ENCODE measurements at regions not wholly inside any gene's neighbourhood (a gene's known extent, or its start where the extent isn't known, plus 50 kb on each side); places are given as distances from the start of the nearest gene placed in this dataset.

DNA sequence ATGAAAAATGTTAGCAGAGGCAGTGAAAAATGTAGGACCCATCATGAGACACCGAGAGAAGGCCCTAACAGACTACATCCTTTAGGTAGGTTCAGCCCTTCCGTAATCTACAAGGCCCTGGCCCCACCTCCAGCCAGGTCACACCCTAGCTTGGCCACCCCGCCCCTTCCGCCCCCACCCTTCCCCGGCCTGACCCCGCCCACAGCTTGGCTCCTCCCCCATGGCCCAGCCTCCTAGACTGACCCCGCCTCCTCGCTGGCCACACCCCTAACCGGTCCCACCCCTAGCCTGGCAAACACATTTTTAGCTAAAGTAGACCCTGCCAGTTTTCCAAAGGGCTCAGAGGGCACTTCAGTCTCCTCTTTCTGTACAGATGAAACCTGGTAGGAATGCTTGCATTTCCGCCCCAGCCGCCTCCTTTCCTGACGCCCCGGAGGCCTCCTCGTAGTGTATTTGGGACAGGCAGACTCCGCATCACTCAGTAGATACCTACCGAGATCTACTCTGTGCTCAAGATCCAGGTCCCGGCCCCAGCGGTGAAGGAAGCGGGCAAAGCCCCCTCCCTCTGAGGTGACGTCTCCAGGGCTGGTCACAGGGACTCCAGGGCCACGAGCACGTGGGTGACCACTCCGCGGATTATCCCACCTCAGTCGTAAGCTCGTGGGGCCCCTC, 443.5 kb downstream of the PREX1 start:
- Histone ChIP-seq H4K20me1 (ENCODE audit: insufficient read depth, low read length) (no peaks in the 10 kb centered on the region), H3K4me1 (ENCODE audit: insufficient read depth, low read length) (no peaks in the 10 kb centered on the region), H3K79me2 (ENCODE audit: insufficient read depth, low read length) (no peaks in the 10 kb centered on the region), H3K9ac (ENCODE audit: low read depth, low read length) (no peak overlapping the region), H3K4me3 (ENCODE audit: low read depth in 1 of 2, low read length in 2 of 2) (no peak overlapping the region), H3K27ac (ENCODE audit: low read length) (no peak overlapping the region), H3K9me3 (ENCODE audit: insufficient read depth, low read length, severe bottlenecking) (no peaks in the 10 kb centered on the region), H2AFZ (ENCODE audit: low read depth, low read length) (no peak overlapping the region), H3K27me3 (ENCODE audit: insufficient read depth, low read length, poor library complexity) (no peaks in the 10 kb centered on the region), H3K4me2 (ENCODE audit: insufficient read depth, low read length) (no peak overlapping the region), H3K36me3 (ENCODE audit: insufficient read depth, low read length) (no peaks in the 10 kb centered on the region)
- DNase-seq, result peak; percentile 39
- ATAC-seq (ENCODE audit: insufficient read depth, low read depth), result peak; percentile 52; the same call in 2 of the 3 replicates
- TF ChIP-seq, protein P1, sequence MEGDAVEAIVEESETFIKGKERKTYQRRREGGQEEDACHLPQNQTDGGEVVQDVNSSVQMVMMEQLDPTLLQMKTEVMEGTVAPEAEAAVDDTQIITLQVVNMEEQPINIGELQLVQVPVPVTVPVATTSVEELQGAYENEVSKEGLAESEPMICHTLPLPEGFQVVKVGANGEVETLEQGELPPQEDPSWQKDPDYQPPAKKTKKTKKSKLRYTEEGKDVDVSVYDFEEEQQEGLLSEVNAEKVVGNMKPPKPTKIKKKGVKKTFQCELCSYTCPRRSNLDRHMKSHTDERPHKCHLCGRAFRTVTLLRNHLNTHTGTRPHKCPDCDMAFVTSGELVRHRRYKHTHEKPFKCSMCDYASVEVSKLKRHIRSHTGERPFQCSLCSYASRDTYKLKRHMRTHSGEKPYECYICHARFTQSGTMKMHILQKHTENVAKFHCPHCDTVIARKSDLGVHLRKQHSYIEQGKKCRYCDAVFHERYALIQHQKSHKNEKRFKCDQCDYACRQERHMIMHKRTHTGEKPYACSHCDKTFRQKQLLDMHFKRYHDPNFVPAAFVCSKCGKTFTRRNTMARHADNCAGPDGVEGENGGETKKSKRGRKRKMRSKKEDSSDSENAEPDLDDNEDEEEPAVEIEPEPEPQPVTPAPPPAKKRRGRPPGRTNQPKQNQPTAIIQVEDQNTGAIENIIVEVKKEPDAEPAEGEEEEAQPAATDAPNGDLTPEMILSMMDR (IDR thresholded peaks at IDR 0.05; ENCODE audit: borderline replicate concordance, extremely low read depth, low read length, poor library complexity, severe bottlenecking), result no peak
- no peak for TF ChIP-seq EZH2 (IDR thresholded peaks at IDR 0.05; ENCODE audit: borderline replicate concordance, low read depth, low read length, severe bottlenecking)

DNA sequence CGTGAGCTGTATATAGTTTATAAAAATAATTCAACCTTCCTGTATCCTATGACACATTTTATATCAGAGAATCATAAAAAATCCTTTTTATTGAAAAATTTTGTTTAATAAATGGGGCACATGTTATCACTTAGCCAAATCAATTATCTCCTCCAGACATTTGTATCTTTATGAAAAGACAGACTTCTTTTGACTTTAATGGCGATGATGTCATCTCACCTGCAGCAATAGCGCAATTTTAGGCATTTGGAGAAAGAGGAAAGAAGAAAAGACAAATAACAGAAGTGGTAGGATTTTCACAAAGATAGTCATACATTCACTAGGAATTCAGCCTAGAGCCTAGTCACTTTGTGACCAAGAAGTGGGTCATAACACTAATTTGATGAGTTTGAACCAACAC, 444.5 kb downstream of the PREX1 start:
- no peaks in the 10 kb centered on the region for H3K27me3 ChIP-seq (ENCODE audit: insufficient read depth, low read length, poor library complexity)
- TF ChIP-seq, protein P1 (IDR thresholded peaks at IDR 0.05; ENCODE audit: borderline replicate concordance, extremely low read depth, low read length, poor library complexity, severe bottlenecking), result no peak
- no peak for TF ChIP-seq EZH2 (IDR thresholded peaks at IDR 0.05; ENCODE audit: borderline replicate concordance, low read depth, low read length, severe bottlenecking)
- H3K4me1 ChIP-seq (ENCODE audit: insufficient read depth, low read length), result no peaks in the 10 kb centered on the region
- no peaks in the 10 kb centered on the region for H4K20me1 ChIP-seq (ENCODE audit: insufficient read depth, low read length)
- H3K36me3 ChIP-seq (ENCODE audit: insufficient read depth, low read length), result no peaks in the 10 kb centered on the region
- no peak overlapping the region for H3K9ac ChIP-seq (ENCODE audit: low read depth, low read length)
- H3K27ac ChIP-seq (ENCODE audit: low read length), result no peak overlapping the region
- DNase-seq (no peak), ATAC-seq (ENCODE audit: insufficient read depth, low read depth) (no peak)
- no peaks in the 10 kb centered on the region for H3K9me3 ChIP-seq (ENCODE audit: insufficient read depth, low read length, severe bottlenecking)
- H3K4me2 ChIP-seq (ENCODE audit: insufficient read depth, low read length), result no peak overlapping the region
- H3K79me2 ChIP-seq (ENCODE audit: insufficient read depth, low read length), result no peaks in the 10 kb centered on the region
- H2AFZ ChIP-seq (ENCODE audit: low read depth, low read length), result no peak overlapping the region
- no peak overlapping the region for H3K4me3 ChIP-seq (ENCODE audit: low read depth in 1 of 2, low read length in 2 of 2)

DNA sequence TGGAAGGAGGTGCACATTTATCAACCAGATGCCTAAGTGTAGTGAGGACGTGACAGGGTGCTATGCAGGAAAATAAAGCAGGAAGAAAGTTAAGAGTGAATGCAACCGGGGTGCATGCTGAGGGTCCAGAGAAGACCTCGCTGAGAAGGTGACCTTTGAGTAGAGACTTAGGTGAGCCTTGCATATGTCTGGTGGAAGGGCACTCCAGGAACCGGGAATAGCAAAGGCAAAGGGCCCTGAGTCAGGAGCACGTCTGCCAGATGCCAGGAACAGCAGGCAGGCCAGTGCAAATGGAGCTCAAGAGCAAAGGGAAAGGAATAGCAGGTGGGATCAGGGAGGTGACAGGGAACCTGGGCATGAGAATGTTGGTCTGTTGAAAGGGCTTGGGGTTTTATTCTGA, 445.5 kb downstream of the PREX1 start:
- TF ChIP-seq EZH2 (IDR thresholded peaks at IDR 0.05; ENCODE audit: borderline replicate concordance, low read depth, low read length, severe bottlenecking), result no peak
- TF ChIP-seq, protein P1 (IDR thresholded peaks at IDR 0.05; ENCODE audit: borderline replicate concordance, extremely low read depth, low read length, poor library complexity, severe bottlenecking), result no peak
- no peaks in the 10 kb centered on the region for H3K9me3 ChIP-seq (ENCODE audit: insufficient read depth, low read length, severe bottlenecking)
- H3K9ac ChIP-seq (ENCODE audit: low read depth, low read length), result no peak overlapping the region
- H3K79me2 ChIP-seq (ENCODE audit: insufficient read depth, low read length), result no peaks in the 10 kb centered on the region
- no peak overlapping the region for H3K4me3 ChIP-seq (ENCODE audit: low read depth in 1 of 2, low read length in 2 of 2)
- no peak overlapping the region for H3K27ac ChIP-seq (ENCODE audit: low read length)
- no peaks in the 10 kb centered on the region for H3K36me3 ChIP-seq (ENCODE audit: insufficient read depth, low read length)
- DNase-seq (no peak), ATAC-seq (ENCODE audit: insufficient read depth, low read depth) (no peak)
- no peaks in the 10 kb centered on the region for H3K4me1 ChIP-seq (ENCODE audit: insufficient read depth, low read length)
- H3K27me3 ChIP-seq (ENCODE audit: insufficient read depth, low read length, poor library complexity), result no peaks in the 10 kb centered on the region
- H4K20me1 ChIP-seq (ENCODE audit: insufficient read depth, low read length), result no peaks in the 10 kb centered on the region
- no peak overlapping the region for H2AFZ ChIP-seq (ENCODE audit: low read depth, low read length)
- H3K4me2 ChIP-seq (ENCODE audit: insufficient read depth, low read length), result no peak overlapping the region
